ENCODE measurements at regions not wholly inside any gene's neighbourhood (a gene's known extent, or its start where the extent isn't known, plus 50 kb on each side); places are given as distances from the start of the nearest gene placed in this dataset.

- TF ChIP-seq CTCF (IDR thresholded peaks at IDR 0.05; ENCODE audit: insufficient read depth, low read length) (no peak), REST (IDR thresholded peaks at IDR 0.05; ENCODE audit: insufficient replicate concordance, low read depth) (no peak), POLR2AphosphoS5 (IDR thresholded peaks at IDR 0.05; ENCODE audit: low read depth) (no peak), GABPA (IDR thresholded peaks at IDR 0.05; ENCODE audit: low read depth) (no peak), SPI1 (IDR thresholded peaks at IDR 0.05; ENCODE audit: borderline replicate concordance, low read depth) (no peak)
Observed at GRCh38 chr1:227434808-227435444, 116.6 kb upstream of the CDC42BPA start.

Data from HL-60 (cell line).